Endothelial cell of umbilical vein (primary cell): ENCODE measurements at regions not wholly inside any gene's neighbourhood (a gene's known extent, or its start where the extent isn't known, plus 50 kb on each side); places are given as distances from the start of the nearest gene placed in this dataset.

Source experiments
- BruUV-seq: library from RNA; stranded (reverse); fragments of 400-500 nt; replicated peaks from 2 replicates; lab custom pipeline; 2021; lab: Mats Ljungman, UMichigan
- CTCF ChIA-PET: fragments of 300-600, 350-600 bp; sonication (Branson Sonifier 250); formaldehyde crosslinking; loops from one replicate; lab custom pipeline; 2021; ENCODE audit warnings: antibody characterized with exemption, inconsistent platforms; lab: Charles Lee
- POLR2A ChIA-PET: fragments of 300-600, 350-600 bp; sonication (Branson Sonifier 250); formaldehyde crosslinking; loops from one replicate; lab custom pipeline; 2021; ENCODE audit warnings: antibody characterized with exemption, inconsistent platforms; lab: Charles Lee
- DNase-seq: peaks from one replicate; pipeline ENCODE4 v3.0.0-alpha.2; 2011; ENCODE audit warnings: low read depth, low spot score
- FAIRE-seq: peaks from 2 replicates; lab custom pipeline; 2011; peaks lifted over from hg19 to GRCh38; lab: Jason Lieb, UNC
- H2AFZ ChIP-seq: 2 replicates; pipeline ENCODE4 v1.6.0; 2012; ENCODE audit warnings: low read depth, low read length, control low read depth, inconsistent platforms
- H3K27ac ChIP-seq: 2 replicates; pipeline ENCODE4 v1.5.1; 2011; ENCODE audit warnings: low read depth, mild to moderate bottlenecking, control low read depth, low read length, moderate library complexity; ENCODE audit not compliant: insufficient read depth
- H3K27me3 ChIP-seq, 2 experiments: 2 replicates each; pipeline versions ENCODE4 v1.6.0 to v1.6.1; 2011; ENCODE audit warnings: low read length in 2 of 2, mixed read lengths in 1 of 2; ENCODE audit not compliant: control insufficient read depth in 2 of 2, insufficient read depth in 2 of 2
- H3K36me3 ChIP-seq, 2 experiments: 2 replicates in 1 of 2; 3 replicates in 1 of 2; pipeline ENCODE4 v1.5.1; 2011; ENCODE audit warnings: low read length in 2 of 2, mild to moderate bottlenecking in 1 of 2, moderate library complexity in 1 of 2; ENCODE audit not compliant: control insufficient read depth in 2 of 2, insufficient read depth in 2 of 2; ENCODE audit errors: extremely low read depth in 1 of 2
- H3K4me1 ChIP-seq: 3 replicates; pipeline ENCODE4 v1.5.1; 2011; ENCODE audit warnings: mild to moderate bottlenecking, low read length; ENCODE audit not compliant: control insufficient read depth, insufficient read depth; ENCODE audit errors: extremely low read depth
- H3K4me2 ChIP-seq: 2 replicates; pipeline ENCODE4 v1.6.1; 2011; ENCODE audit warnings: low read length, control low read depth, mixed read lengths; ENCODE audit not compliant: insufficient read depth
- H3K4me3 ChIP-seq, 3 experiments: fragments of 200-600 bp in 1 of 3; sonication (generic), shearing (Covaris generic) in 1 of 3; replicated peaks in 1 of 3; 2 replicates each; pipeline ENCODE4 v1.5.1; 2011 to 2016; ENCODE audit warnings: control low read depth in 3 of 3, low read length in 3 of 3, mild to moderate bottlenecking in 2 of 3, inconsistent platforms in 1 of 3, low read depth in 1 of 3, moderate library complexity in 1 of 3; ENCODE audit not compliant: insufficient read depth in 1 of 3
- H3K79me2 ChIP-seq: 2 replicates; pipeline ENCODE4 v1.6.0; 2012; ENCODE audit warnings: low read length, inconsistent platforms; ENCODE audit not compliant: control insufficient read depth, insufficient read depth
- H3K9ac ChIP-seq: replicated peaks from 2 replicates; pipeline ENCODE3; 2011; ENCODE audit warnings: low read length, control low read depth; ENCODE audit not compliant: insufficient read depth; ENCODE audit errors: extremely low read depth
- H3K9me1 ChIP-seq: replicated peaks from 3 replicates; pipeline ENCODE4 v1.6.0; 2011; ENCODE audit warnings: mild to moderate bottlenecking, low read length; ENCODE audit not compliant: control insufficient read depth, insufficient read depth; ENCODE audit errors: extremely low read depth
- H3K9me3 ChIP-seq: replicated peaks from 2 replicates; pipeline ENCODE4 v1.5.1; 2012; ENCODE audit warnings: low read length, inconsistent platforms; ENCODE audit not compliant: control insufficient read depth, insufficient read depth
- H4K20me1 ChIP-seq: replicated peaks from 2 replicates; pipeline ENCODE3; 2011; ENCODE audit warnings: mild to moderate bottlenecking, low read length; ENCODE audit not compliant: control insufficient read depth, insufficient read depth; ENCODE audit errors: extremely low read depth
- CTCF ChIP-seq, 2 donors: IDR thresholded peaks; 1 replicate in 1 of 2; 2 replicates in 1 of 2; pipeline ENCODE4 v1.5.1; 2011; ENCODE audit warnings: low read length in 2 of 2, mild to moderate bottlenecking in 2 of 2, moderate library complexity in 2 of 2, control low read depth in 1 of 2, inconsistent platforms in 1 of 2, low read depth in 1 of 2; ENCODE audit not compliant: insufficient read depth in 1 of 2; ENCODE audit errors: extremely low read depth in 1 of 2
- EZH2 ChIP-seq: IDR thresholded peaks from 2 replicates; pipeline ENCODE4 v1.6.1; 2012; ENCODE audit warnings: borderline replicate concordance, low read depth, mild to moderate bottlenecking, moderate library complexity, low read length, inconsistent platforms; ENCODE audit not compliant: severe bottlenecking
- FOS ChIP-seq: IDR thresholded peaks from 2 replicates; pipeline ENCODE4 v1.6.1; 2011; ENCODE audit warnings: mild to moderate bottlenecking, low read length, moderate library complexity, borderline replicate concordance; ENCODE audit not compliant: insufficient read depth
- GATA2 ChIP-seq: IDR thresholded peaks from 2 replicates; pipeline ENCODE4 v1.7.0; 2011; ENCODE audit warnings: low read depth, mild to moderate bottlenecking, moderate library complexity, mixed read lengths, low read length; ENCODE audit not compliant: insufficient read length, insufficient read depth
- JUN ChIP-seq: IDR thresholded peaks from 2 replicates; pipeline ENCODE4 v1.6.1; 2011; ENCODE audit warnings: borderline replicate concordance, low read depth; ENCODE audit not compliant: insufficient read length, insufficient read depth
- MAX ChIP-seq: IDR thresholded peaks from 2 replicates; pipeline ENCODE4 v1.6.1; 2011; ENCODE audit not compliant: insufficient read depth, insufficient read length
- MYC ChIP-seq: IDR thresholded peaks from one replicate; pipeline ENCODE4 v1.6.1; 2011; ENCODE audit warnings: mild to moderate bottlenecking, low read depth, low read length
- POLR2A ChIP-seq: IDR thresholded peaks from 2 replicates; pipeline ENCODE4 v1.6.1; 2012; ENCODE audit warnings: low read depth, mild to moderate bottlenecking, control low read depth, low read length
- POLR2AphosphoS5 ChIP-seq: IDR thresholded peaks from 2 replicates; pipeline ENCODE4 v1.6.1; 2012; ENCODE audit warnings: low read depth, mild to moderate bottlenecking, control low read depth, low read length, moderate library complexity; ENCODE audit not compliant: insufficient read depth
- dilution Hi-C: fragments of 300-500 bp; cut with MboI; formaldehyde crosslinking; loops from one replicate; pipeline ENCODE4 v1.15.0; 2019; ENCODE audit warnings: low sequenced_read_pairs; ENCODE audit not compliant: extremely low pct_ligation_motif_present
- intact Hi-C: fragments of 100-400 bp; cut with micrococcal nuclease; formaldehyde crosslinking; loops from one replicate; pipeline ENCODE4 v1.10.0; 2022

DNA sequence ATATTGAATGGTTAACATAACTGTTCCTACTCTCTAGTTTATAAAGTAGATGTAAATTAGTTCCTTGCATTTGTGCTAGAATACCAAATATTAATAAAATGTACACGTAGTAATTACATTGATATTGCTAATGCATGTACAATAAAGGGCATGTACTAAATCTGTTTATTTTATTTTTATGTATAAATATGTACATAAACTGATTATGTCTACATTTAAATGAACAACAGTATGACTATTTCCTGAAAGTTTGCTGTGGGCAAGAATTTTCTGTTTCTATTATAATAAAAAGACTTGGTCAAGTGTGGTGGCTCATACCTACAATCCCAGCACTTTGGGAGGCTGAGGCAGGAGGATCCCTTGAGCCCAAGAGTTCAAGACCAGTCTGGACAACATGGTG is 257.2 kb upstream of the FOXN3 start:
- H3K27ac ChIP-seq, result no peak overlapping the region
- BruUV-seq, result no TSS peak
- CTCF ChIA-PET, result no interaction called here
- H3K4me1 ChIP-seq, result no peaks in the 10 kb centered on the region
- H3K4me2 ChIP-seq, result no peak overlapping the region
- TF ChIP-seq EZH2, result no peak
- no peak for TF ChIP-seq FOS
- TF ChIP-seq MYC, result no peak
- TF ChIP-seq POLR2AphosphoS5, result no peak
- no peak for TF ChIP-seq JUN
- TF ChIP-seq POLR2A, result no peak
- TF ChIP-seq GATA2, result no peak
- no peak for TF ChIP-seq CTCF (IDR thresholded peaks at IDR 0.05; ENCODE audit: extremely low read depth in 1 of 2, insufficient read depth in 1 of 2, low read depth in 1 of 2, low read length in 2 of 2)
- TF ChIP-seq MAX, result no peak
- no peaks in the 10 kb centered on the region for H3K79me2 ChIP-seq
- dilution Hi-C loops, result no loop called here
- no peaks in the 10 kb centered on the region for H3K27me3 ChIP-seq
- no peak overlapping the region for H3K4me3 ChIP-seq
- H3K9me1 ChIP-seq, result no peaks in the 10 kb centered on the region
- intact Hi-C loops, result no loop called here
- no peaks in the 10 kb centered on the region for H3K36me3 ChIP-seq
- POLR2A ChIA-PET, result no interaction called here
- H4K20me1 ChIP-seq, result no peaks in the 10 kb centered on the region
- FAIRE-seq (no peak), DNase-seq (no peak)
- H3K9me3 ChIP-seq, result no peaks in the 10 kb centered on the region
- H2AFZ ChIP-seq, result no peak overlapping the region
- no peak overlapping the region for H3K9ac ChIP-seq
